Adipocyte (in vitro differentiated cells): ENCODE measurements at regions not wholly inside any gene's neighbourhood (a gene's known extent, or its start where the extent isn't known, plus 50 kb on each side); places are given as distances from the start of the nearest gene placed in this dataset.
A peak's percentile ranks its signal among the peaks of the same experiment; 100 is the strongest.

Experiments
- DNase-seq: peaks from one replicate; pipeline ENCODE4 v3.0.0-alpha.2; 2015; ENCODE audit warnings: low read depth
- H3K27me3 ChIP-seq: replicated peaks from 2 replicates; pipeline ENCODE4 v1.7.0; 2013; ENCODE audit warnings: mild to moderate bottlenecking, low read length, moderate library complexity; ENCODE audit not compliant: control insufficient read depth, insufficient read depth
- H3K36me3 ChIP-seq: 2 replicates; pipeline ENCODE4 v1.7.0; 2013; ENCODE audit warnings: low read length, mild to moderate bottlenecking, moderate library complexity; ENCODE audit not compliant: control insufficient read depth, insufficient read depth, severe bottlenecking
- H3K4me1 ChIP-seq: 2 replicates; pipeline ENCODE4 v1.7.0; 2013; ENCODE audit warnings: mild to moderate bottlenecking, low read length, moderate library complexity; ENCODE audit not compliant: control insufficient read depth, insufficient read depth
- H3K4me3 ChIP-seq: 2 replicates; pipeline ENCODE4 v1.7.0; 2013; ENCODE audit warnings: mild to moderate bottlenecking, low read length, moderate library complexity
- H3K9ac ChIP-seq: 2 replicates; pipeline ENCODE4 v1.7.0; 2013; ENCODE audit warnings: mild to moderate bottlenecking, low read length, moderate library complexity
- H3K9me3 ChIP-seq: 2 replicates; pipeline ENCODE4 v1.7.0; 2013; ENCODE audit warnings: mild to moderate bottlenecking, low read length, moderate library complexity; ENCODE audit not compliant: control insufficient read depth

- no peaks in the 10 kb centered on the region for H3K4me1 ChIP-seq
- no peak for DNase-seq
- H3K9ac ChIP-seq, result no peak overlapping the region
- H3K27me3 ChIP-seq, result no peaks in the 10 kb centered on the region
- no peak overlapping the region for H3K4me3 ChIP-seq
- no peaks in the 10 kb centered on the region for H3K9me3 ChIP-seq
- no peaks in the 10 kb centered on the region for H3K36me3 ChIP-seq
Observed at GRCh38 chr5:164394686-164395194, 889.3 kb downstream of the MAT2B start.

GRCh38 chr5:164412531-164412930 is 907.1 kb downstream of the MAT2B start:
- Histone ChIP-seq H3K27me3 (no peaks in the 10 kb centered on the region), H3K4me3 (no peak overlapping the region), H3K9me3 (peaks cover 2% of the 10 kb centered on the region), H3K4me1 (no peaks in the 10 kb centered on the region), H3K36me3 (no peaks in the 10 kb centered on the region), H3K9ac (no peak overlapping the region)
- no peak for DNase-seq

DNA sequence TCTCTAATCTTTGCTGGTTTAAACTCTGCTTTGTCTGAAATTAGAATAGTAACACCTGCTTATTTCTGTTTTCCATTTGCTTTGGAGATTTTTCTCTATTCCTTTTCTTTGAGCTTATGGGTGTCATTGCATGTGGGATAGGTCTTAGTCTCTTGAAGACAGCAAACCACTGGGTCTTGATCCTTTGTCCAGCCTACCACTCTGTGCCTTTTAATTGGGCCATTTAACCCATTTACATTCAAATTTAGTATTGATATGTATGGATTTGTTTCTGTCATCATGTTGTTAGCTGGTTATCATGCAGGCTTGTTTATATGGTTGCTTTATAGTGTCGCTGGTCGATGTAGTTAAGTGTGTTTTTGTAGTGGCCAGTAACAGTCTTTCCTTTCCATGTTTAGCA is 914.7 kb downstream of the MAT2B start:
- Histone ChIP-seq H3K4me3 (peak overlapping the region; percentile 26), H3K27me3 (no peaks in the 10 kb centered on the region), H3K9me3 (peaks cover 30% of the 10 kb centered on the region), H3K4me1 (no peaks in the 10 kb centered on the region), H3K9ac (no peak overlapping the region), H3K36me3 (no peaks in the 10 kb centered on the region)
- DNase-seq, result no peak

DNA sequence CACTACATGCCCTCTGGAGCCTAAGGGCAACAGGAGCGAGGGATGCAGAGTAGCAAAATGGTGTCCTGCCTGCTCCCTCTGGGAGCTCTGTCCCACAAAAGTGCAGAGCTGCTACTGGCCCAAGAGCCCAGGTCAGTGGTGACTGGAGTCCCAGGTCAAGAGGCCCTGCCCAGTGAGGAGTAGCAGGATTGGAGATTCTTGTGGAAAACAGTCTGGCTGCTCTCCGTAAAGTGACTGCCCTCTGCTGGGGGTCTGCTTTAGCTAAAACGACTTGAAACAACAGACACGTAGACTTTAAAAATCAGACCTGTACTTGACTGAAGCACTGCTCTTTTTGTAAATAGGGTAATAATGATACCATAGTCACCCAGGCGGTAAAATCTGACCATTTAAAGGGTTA is 917.0 kb downstream of the MAT2B start:
- H3K9me3 ChIP-seq, result peaks cover 29% of the 10 kb centered on the region
- no peak overlapping the region for H3K4me3 ChIP-seq
- H3K9ac ChIP-seq, result no peak overlapping the region
- no peaks in the 10 kb centered on the region for H3K27me3 ChIP-seq
- no peak for DNase-seq
- no peaks in the 10 kb centered on the region for H3K4me1 ChIP-seq
- H3K36me3 ChIP-seq, result no peaks in the 10 kb centered on the region

DNA sequence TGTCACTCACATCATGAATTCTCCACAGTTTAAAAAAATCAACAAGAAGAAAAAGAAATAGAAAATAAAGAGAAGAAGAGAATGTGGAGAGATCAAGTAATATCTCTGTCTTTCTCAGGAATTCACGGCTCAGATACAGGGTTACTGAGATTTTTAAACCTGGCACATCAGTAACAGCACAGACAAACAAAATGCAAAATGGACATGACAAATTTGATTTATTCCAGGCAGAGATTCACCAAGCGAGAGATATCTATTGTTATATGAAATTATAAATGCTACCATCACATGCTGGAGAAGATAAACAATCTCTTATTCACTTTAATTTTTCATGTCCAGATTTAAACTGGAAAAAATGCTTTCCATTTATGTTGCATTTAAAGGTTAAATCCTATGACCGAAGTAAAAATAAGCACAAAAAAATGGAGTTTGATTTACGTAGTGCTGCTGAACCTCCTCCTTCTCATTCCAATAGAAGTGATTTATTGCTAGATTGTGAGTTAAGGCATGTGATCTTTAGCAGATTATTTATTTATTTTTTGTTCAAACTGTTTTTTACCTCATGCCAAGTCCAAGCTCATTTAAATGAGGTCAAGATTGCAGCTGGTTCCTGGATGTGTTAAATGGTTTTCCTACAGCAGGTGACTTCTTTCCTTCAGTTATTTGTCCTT is 926.4 kb downstream of the MAT2B start:
- DNase-seq, result no peak
- H3K9ac ChIP-seq, result no peak overlapping the region
- H3K9me3 ChIP-seq, result peaks cover 15% of the 10 kb centered on the region
- H3K4me3 ChIP-seq, result no peak overlapping the region
- H3K36me3 ChIP-seq, result no peaks in the 10 kb centered on the region
- peaks cover 12% of the 10 kb centered on the region for H3K4me1 ChIP-seq
- no peaks in the 10 kb centered on the region for H3K27me3 ChIP-seq

DNA sequence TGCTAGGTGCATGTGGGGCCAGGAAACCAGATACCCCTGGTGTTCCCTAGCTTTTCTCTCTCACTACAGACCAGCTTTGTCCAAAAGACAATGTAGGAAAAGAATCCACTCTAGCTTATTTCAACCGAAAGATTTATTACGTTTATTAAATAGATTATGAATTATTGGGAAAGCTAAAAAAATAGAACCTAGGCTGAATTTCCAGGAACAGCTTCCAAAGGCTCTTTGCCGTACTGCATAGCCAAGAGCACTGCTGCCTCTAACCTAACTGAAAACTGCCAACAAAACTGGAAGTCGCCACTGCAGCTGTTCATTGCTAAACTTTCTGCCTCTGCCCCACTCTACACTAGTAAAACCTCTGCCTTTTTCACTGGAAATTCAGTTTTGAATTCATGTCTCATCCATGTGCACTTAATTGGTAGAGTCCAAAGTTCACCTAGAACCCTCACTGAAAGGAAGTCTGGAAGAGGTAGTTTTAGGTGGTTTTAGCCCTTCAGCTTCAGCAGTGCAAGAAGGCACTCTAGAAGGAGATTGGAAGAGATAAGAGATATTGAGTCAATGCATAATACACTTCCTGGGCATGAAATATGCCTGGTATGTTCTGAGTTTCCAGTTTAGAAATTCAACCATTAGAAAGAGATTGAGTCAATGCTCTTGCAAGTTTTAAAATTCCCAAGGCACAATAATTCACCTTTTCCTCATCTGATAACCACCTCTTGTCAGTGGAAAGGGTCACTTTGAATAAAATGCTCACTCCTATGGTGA is 927.9 kb downstream of the MAT2B start:
- Histone ChIP-seq H3K27me3 (no peaks in the 10 kb centered on the region), H3K4me1 (peaks cover 12% of the 10 kb centered on the region), H3K4me3 (peak overlapping the region; percentile 60), H3K9me3 (peaks cover 15% of the 10 kb centered on the region), H3K36me3 (no peaks in the 10 kb centered on the region), H3K9ac (no peak overlapping the region)
- DNase-seq, result peak; percentile 66

DNA sequence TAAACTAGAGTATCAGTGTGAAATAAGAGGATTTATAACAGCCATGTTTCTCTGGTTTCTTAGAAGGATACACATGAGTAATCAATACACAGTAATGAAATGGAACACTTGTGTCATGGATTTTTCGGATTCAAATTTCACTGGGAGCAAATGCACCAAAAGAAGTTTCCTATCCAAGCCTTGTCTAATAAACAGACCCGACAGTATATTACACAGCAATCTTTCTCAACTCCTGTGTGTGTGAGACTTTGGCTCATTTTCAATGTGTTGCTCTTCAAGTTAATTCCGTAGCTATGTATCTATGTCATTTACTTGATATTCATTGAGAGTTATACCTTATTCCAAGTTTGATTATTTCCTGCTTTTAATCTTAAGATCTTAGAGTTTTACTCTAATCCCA is 930.2 kb downstream of the MAT2B start:
- no peaks in the 10 kb centered on the region for H3K9me3 ChIP-seq
- peaks cover 12% of the 10 kb centered on the region for H3K4me1 ChIP-seq
- H3K9ac ChIP-seq, result no peak overlapping the region
- no peak for DNase-seq
- no peaks in the 10 kb centered on the region for H3K27me3 ChIP-seq
- H3K36me3 ChIP-seq, result no peaks in the 10 kb centered on the region
- H3K4me3 ChIP-seq, result no peak overlapping the region

DNA sequence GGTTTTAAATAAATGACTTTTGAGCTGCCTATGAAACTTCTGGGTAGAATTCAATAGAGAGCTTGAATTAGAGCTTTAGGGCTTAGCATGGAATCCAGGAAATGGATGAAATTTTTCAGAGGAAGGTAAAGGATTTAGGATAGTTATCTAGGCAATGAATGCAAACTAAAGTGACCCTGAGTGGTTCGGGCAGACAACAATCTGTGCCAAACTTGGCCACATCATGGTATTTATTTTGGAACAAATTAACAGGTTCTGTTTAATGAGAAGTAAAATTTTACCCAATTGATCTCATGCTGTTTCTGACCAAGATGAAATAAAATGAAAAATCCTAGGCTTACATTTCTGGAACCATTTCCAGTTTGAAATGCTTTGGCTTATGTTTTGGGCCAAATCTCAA is 934.4 kb downstream of the MAT2B start:
- Histone ChIP-seq H3K9ac (no peak overlapping the region), H3K9me3 (no peaks in the 10 kb centered on the region), H3K36me3 (no peaks in the 10 kb centered on the region), H3K4me3 (no peak overlapping the region), H3K27me3 (no peaks in the 10 kb centered on the region), H3K4me1 (no peaks in the 10 kb centered on the region)
- no peak for DNase-seq

GRCh38 chr5:164449460-164449859 is 944.0 kb downstream of the MAT2B start:
- Histone ChIP-seq H3K36me3 (no peaks in the 10 kb centered on the region), H3K9ac (no peak overlapping the region), H3K4me3 (no peak overlapping the region), H3K9me3 (no peaks in the 10 kb centered on the region), H3K4me1 (no peaks in the 10 kb centered on the region), H3K27me3 (no peaks in the 10 kb centered on the region)
- DNase-seq, result no peak

- no peaks in the 10 kb centered on the region for H3K27me3 ChIP-seq
- H3K4me3 ChIP-seq, result no peak overlapping the region
- no peaks in the 10 kb centered on the region for H3K9me3 ChIP-seq
- no peak for DNase-seq
- H3K9ac ChIP-seq, result no peak overlapping the region
- no peaks in the 10 kb centered on the region for H3K36me3 ChIP-seq
- H3K4me1 ChIP-seq, result no peaks in the 10 kb centered on the region
Observed at GRCh38 chr5:164466033-164466432, 960.6 kb downstream of the MAT2B start.

- no peaks in the 10 kb centered on the region for H3K36me3 ChIP-seq
- H3K27me3 ChIP-seq, result no peaks in the 10 kb centered on the region
- H3K9me3 ChIP-seq, result no peaks in the 10 kb centered on the region
- no peak for DNase-seq
- H3K4me1 ChIP-seq, result no peaks in the 10 kb centered on the region
- no peak overlapping the region for H3K9ac ChIP-seq
- H3K4me3 ChIP-seq, result no peak overlapping the region
Observed at GRCh38 chr5:164470312-164470711, 964.9 kb downstream of the MAT2B start.
